Endothelial cell of umbilical vein (primary cell): ENCODE measurements at regions not wholly inside any gene's neighbourhood (a gene's known extent, or its start where the extent isn't known, plus 50 kb on each side); places are given as distances from the start of the nearest gene placed in this dataset.

Source experiments
- BruUV-seq: library from RNA; stranded (reverse); fragments of 400-500 nt; replicated peaks from 2 replicates; lab custom pipeline; 2021; lab: Mats Ljungman, UMichigan
- CTCF ChIA-PET: fragments of 300-600, 350-600 bp; sonication (Branson Sonifier 250); formaldehyde crosslinking; loops from one replicate; lab custom pipeline; 2021; ENCODE audit warnings: antibody characterized with exemption, inconsistent platforms; lab: Charles Lee
- POLR2A ChIA-PET: fragments of 300-600, 350-600 bp; sonication (Branson Sonifier 250); formaldehyde crosslinking; loops from one replicate; lab custom pipeline; 2021; ENCODE audit warnings: antibody characterized with exemption, inconsistent platforms; lab: Charles Lee
- DNase-seq: peaks from one replicate; pipeline ENCODE4 v3.0.0-alpha.2; 2011; ENCODE audit warnings: low read depth, low spot score
- FAIRE-seq: peaks from 2 replicates; lab custom pipeline; 2011; peaks lifted over from hg19 to GRCh38; lab: Jason Lieb, UNC
- H2AFZ ChIP-seq: 2 replicates; pipeline ENCODE4 v1.6.0; 2012; ENCODE audit warnings: low read depth, low read length, control low read depth, inconsistent platforms
- H3K27ac ChIP-seq: 2 replicates; pipeline ENCODE4 v1.5.1; 2011; ENCODE audit warnings: low read depth, mild to moderate bottlenecking, control low read depth, low read length, moderate library complexity; ENCODE audit not compliant: insufficient read depth
- H3K27me3 ChIP-seq, 2 experiments: 2 replicates each; pipeline versions ENCODE4 v1.6.0 to v1.6.1; 2011; ENCODE audit warnings: low read length in 2 of 2, mixed read lengths in 1 of 2; ENCODE audit not compliant: control insufficient read depth in 2 of 2, insufficient read depth in 2 of 2
- H3K36me3 ChIP-seq, 2 experiments: 2 replicates in 1 of 2; 3 replicates in 1 of 2; pipeline ENCODE4 v1.5.1; 2011; ENCODE audit warnings: low read length in 2 of 2, mild to moderate bottlenecking in 1 of 2, moderate library complexity in 1 of 2; ENCODE audit not compliant: control insufficient read depth in 2 of 2, insufficient read depth in 2 of 2; ENCODE audit errors: extremely low read depth in 1 of 2
- H3K4me1 ChIP-seq: 3 replicates; pipeline ENCODE4 v1.5.1; 2011; ENCODE audit warnings: mild to moderate bottlenecking, low read length; ENCODE audit not compliant: control insufficient read depth, insufficient read depth; ENCODE audit errors: extremely low read depth
- H3K4me2 ChIP-seq: 2 replicates; pipeline ENCODE4 v1.6.1; 2011; ENCODE audit warnings: low read length, control low read depth, mixed read lengths; ENCODE audit not compliant: insufficient read depth
- H3K4me3 ChIP-seq, 3 experiments: fragments of 200-600 bp in 1 of 3; sonication (generic), shearing (Covaris generic) in 1 of 3; replicated peaks in 1 of 3; 2 replicates each; pipeline ENCODE4 v1.5.1; 2011 to 2016; ENCODE audit warnings: control low read depth in 3 of 3, low read length in 3 of 3, mild to moderate bottlenecking in 2 of 3, inconsistent platforms in 1 of 3, low read depth in 1 of 3, moderate library complexity in 1 of 3; ENCODE audit not compliant: insufficient read depth in 1 of 3
- H3K79me2 ChIP-seq: 2 replicates; pipeline ENCODE4 v1.6.0; 2012; ENCODE audit warnings: low read length, inconsistent platforms; ENCODE audit not compliant: control insufficient read depth, insufficient read depth
- H3K9ac ChIP-seq: replicated peaks from 2 replicates; pipeline ENCODE3; 2011; ENCODE audit warnings: low read length, control low read depth; ENCODE audit not compliant: insufficient read depth; ENCODE audit errors: extremely low read depth
- H3K9me1 ChIP-seq: replicated peaks from 3 replicates; pipeline ENCODE4 v1.6.0; 2011; ENCODE audit warnings: mild to moderate bottlenecking, low read length; ENCODE audit not compliant: control insufficient read depth, insufficient read depth; ENCODE audit errors: extremely low read depth
- H3K9me3 ChIP-seq: replicated peaks from 2 replicates; pipeline ENCODE4 v1.5.1; 2012; ENCODE audit warnings: low read length, inconsistent platforms; ENCODE audit not compliant: control insufficient read depth, insufficient read depth
- H4K20me1 ChIP-seq: replicated peaks from 2 replicates; pipeline ENCODE3; 2011; ENCODE audit warnings: mild to moderate bottlenecking, low read length; ENCODE audit not compliant: control insufficient read depth, insufficient read depth; ENCODE audit errors: extremely low read depth
- EZH2 ChIP-seq: IDR thresholded peaks from 2 replicates; pipeline ENCODE4 v1.6.1; 2012; ENCODE audit warnings: borderline replicate concordance, low read depth, mild to moderate bottlenecking, moderate library complexity, low read length, inconsistent platforms; ENCODE audit not compliant: severe bottlenecking
- FOS ChIP-seq: IDR thresholded peaks from 2 replicates; pipeline ENCODE4 v1.6.1; 2011; ENCODE audit warnings: mild to moderate bottlenecking, low read length, moderate library complexity, borderline replicate concordance; ENCODE audit not compliant: insufficient read depth
- GATA2 ChIP-seq: IDR thresholded peaks from 2 replicates; pipeline ENCODE4 v1.7.0; 2011; ENCODE audit warnings: low read depth, mild to moderate bottlenecking, moderate library complexity, mixed read lengths, low read length; ENCODE audit not compliant: insufficient read length, insufficient read depth
- JUN ChIP-seq: IDR thresholded peaks from 2 replicates; pipeline ENCODE4 v1.6.1; 2011; ENCODE audit warnings: borderline replicate concordance, low read depth; ENCODE audit not compliant: insufficient read length, insufficient read depth
- MAX ChIP-seq: IDR thresholded peaks from 2 replicates; pipeline ENCODE4 v1.6.1; 2011; ENCODE audit not compliant: insufficient read depth, insufficient read length
- MYC ChIP-seq: IDR thresholded peaks from one replicate; pipeline ENCODE4 v1.6.1; 2011; ENCODE audit warnings: mild to moderate bottlenecking, low read depth, low read length
- POLR2A ChIP-seq: IDR thresholded peaks from 2 replicates; pipeline ENCODE4 v1.6.1; 2012; ENCODE audit warnings: low read depth, mild to moderate bottlenecking, control low read depth, low read length
- POLR2AphosphoS5 ChIP-seq: IDR thresholded peaks from 2 replicates; pipeline ENCODE4 v1.6.1; 2012; ENCODE audit warnings: low read depth, mild to moderate bottlenecking, control low read depth, low read length, moderate library complexity; ENCODE audit not compliant: insufficient read depth
- dilution Hi-C: fragments of 300-500 bp; cut with MboI; formaldehyde crosslinking; loops from one replicate; pipeline ENCODE4 v1.15.0; 2019; ENCODE audit warnings: low sequenced_read_pairs; ENCODE audit not compliant: extremely low pct_ligation_motif_present
- intact Hi-C: fragments of 100-400 bp; cut with micrococcal nuclease; formaldehyde crosslinking; loops from one replicate; pipeline ENCODE4 v1.10.0; 2022
- TF ChIP-seq, protein P1 (sequence below), 2 donors: IDR thresholded peaks; 1 replicate in 1 of 2; 2 replicates in 1 of 2; pipeline ENCODE4 v1.5.1; 2011; ENCODE audit warnings: low read length in 2 of 2, mild to moderate bottlenecking in 2 of 2, moderate library complexity in 2 of 2, control low read depth in 1 of 2, inconsistent platforms in 1 of 2, low read depth in 1 of 2; ENCODE audit not compliant: insufficient read depth in 1 of 2; ENCODE audit errors: extremely low read depth in 1 of 2

- no peak overlapping the region for H2AFZ ChIP-seq
- CTCF ChIA-PET, result no interaction called here
- POLR2A ChIA-PET, result interaction anchor here (1.5 kb wide), 1 partner anchor 119 kb away, joined by 4 read pairs; the partner anchor contains the start of gene CCN2
These were observed 119.2 kb upstream of the CCN2 start for GRCh38 chr6:132070356-132070755.

GRCh38 chr6:132068766-132069165 lies 117.6 kb upstream of the CCN2 start:
- CTCF ChIA-PET, result no interaction called here
- no peak for FAIRE-seq

More at GRCh38 chr6:132070356-132070755, 119.2 kb upstream of the CCN2 start:
- no peaks in the 10 kb centered on the region for H3K27me3 ChIP-seq
- intact Hi-C loops, result no loop called here
- H3K27ac ChIP-seq, result no peak overlapping the region
- DNase-seq (peak; percentile 68), FAIRE-seq (no peak)
- H4K20me1 ChIP-seq, result no peaks in the 10 kb centered on the region
- peaks cover 31% of the 10 kb centered on the region for H3K4me1 ChIP-seq
- H3K9me3 ChIP-seq, result no peaks in the 10 kb centered on the region
- H3K9me1 ChIP-seq, result no peaks in the 10 kb centered on the region
- no peak for TF ChIP-seq FOS
- H3K4me2 ChIP-seq, result no peak overlapping the region
- no peaks in the 10 kb centered on the region for H3K36me3 ChIP-seq
- H3K4me3 ChIP-seq, result no peak overlapping the region
- H3K9ac ChIP-seq, result no peak overlapping the region
- no peaks in the 10 kb centered on the region for H3K79me2 ChIP-seq
- no TSS peak for BruUV-seq
- dilution Hi-C loops, result no loop called here

More at GRCh38 chr6:132068766-132069165, 117.6 kb upstream of the CCN2 start:
- no peak overlapping the region for H3K4me3 ChIP-seq
- no peak overlapping the region for H3K9ac ChIP-seq
- no TSS peak for BruUV-seq
- H3K9me1 ChIP-seq, result no peaks in the 10 kb centered on the region
- H2AFZ ChIP-seq, result no peak overlapping the region
- no peaks in the 10 kb centered on the region for H3K79me2 ChIP-seq
- H4K20me1 ChIP-seq, result no peaks in the 10 kb centered on the region
- no peaks in the 10 kb centered on the region for H3K27me3 ChIP-seq
- H3K4me2 ChIP-seq, result no peak overlapping the region
- no peak for TF ChIP-seq JUN
- no peak for TF ChIP-seq POLR2AphosphoS5
- TF ChIP-seq POLR2A, result no peak
- no peak for TF ChIP-seq MAX
- TF ChIP-seq, protein P1, sequence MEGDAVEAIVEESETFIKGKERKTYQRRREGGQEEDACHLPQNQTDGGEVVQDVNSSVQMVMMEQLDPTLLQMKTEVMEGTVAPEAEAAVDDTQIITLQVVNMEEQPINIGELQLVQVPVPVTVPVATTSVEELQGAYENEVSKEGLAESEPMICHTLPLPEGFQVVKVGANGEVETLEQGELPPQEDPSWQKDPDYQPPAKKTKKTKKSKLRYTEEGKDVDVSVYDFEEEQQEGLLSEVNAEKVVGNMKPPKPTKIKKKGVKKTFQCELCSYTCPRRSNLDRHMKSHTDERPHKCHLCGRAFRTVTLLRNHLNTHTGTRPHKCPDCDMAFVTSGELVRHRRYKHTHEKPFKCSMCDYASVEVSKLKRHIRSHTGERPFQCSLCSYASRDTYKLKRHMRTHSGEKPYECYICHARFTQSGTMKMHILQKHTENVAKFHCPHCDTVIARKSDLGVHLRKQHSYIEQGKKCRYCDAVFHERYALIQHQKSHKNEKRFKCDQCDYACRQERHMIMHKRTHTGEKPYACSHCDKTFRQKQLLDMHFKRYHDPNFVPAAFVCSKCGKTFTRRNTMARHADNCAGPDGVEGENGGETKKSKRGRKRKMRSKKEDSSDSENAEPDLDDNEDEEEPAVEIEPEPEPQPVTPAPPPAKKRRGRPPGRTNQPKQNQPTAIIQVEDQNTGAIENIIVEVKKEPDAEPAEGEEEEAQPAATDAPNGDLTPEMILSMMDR (IDR thresholded peaks at IDR 0.05; ENCODE audit: extremely low read depth in 1 of 2, insufficient read depth in 1 of 2, low read depth in 1 of 2, low read length in 2 of 2), result no peak
- no peak for TF ChIP-seq GATA2
- TF ChIP-seq FOS, result no peak
- TF ChIP-seq EZH2, result no peak
- TF ChIP-seq MYC, result no peak
- no peaks in the 10 kb centered on the region for H3K9me3 ChIP-seq
- dilution Hi-C loops, result no loop called here
- peaks cover 47% of the 10 kb centered on the region for H3K4me1 ChIP-seq
- intact Hi-C loops, result no loop called here
- no peaks in the 10 kb centered on the region for H3K36me3 ChIP-seq
- POLR2A ChIA-PET, result no interaction called here
- DNase-seq, result no peak
- H3K27ac ChIP-seq, result no peak overlapping the region
